GM13976 (cell line): ENCODE measurements at regions not wholly inside any gene's neighbourhood (a gene's known extent, or its start where the extent isn't known, plus 50 kb on each side); places are given as distances from the start of the nearest gene placed in this dataset.

ENCODE experiments used
- DNase-seq: peaks from one replicate; pipeline ENCODE4 v3.0.0; 2012; ENCODE audit warnings: low spot score
- CTCF ChIP-seq: IDR thresholded peaks from 2 replicates; pipeline ENCODE4 v1.5.1; 2012; ENCODE audit warnings: borderline replicate concordance, mild to moderate bottlenecking; ENCODE audit not compliant: insufficient read depth; ENCODE audit errors: extremely low read depth, missing control alignments, control extremely low read depth
- in situ Hi-C: fragments of 300-500 bp; cut with MboI; formaldehyde crosslinking; loops from one replicate; pipeline ENCODE4 v1.12.0; 2022; ENCODE audit warnings: low sequenced_read_pairs, mixed read lengths, inconsistent platforms; ENCODE audit not compliant: unreplicated experiment

GRCh38 chr3:117921411-117921810, 1113.2 kb downstream of the IGSF11 start:
- no peak for TF ChIP-seq CTCF
- DNase-seq = no peak

GRCh38 chr3:117922039-117922438, 1112.6 kb downstream of the IGSF11 start:
- DNase-seq = no peak
- in situ Hi-C loops = no loop called here
- TF ChIP-seq CTCF = no peak

More at GRCh38 chr3:117921411-117921810, 1113.2 kb downstream of the IGSF11 start:
- in situ Hi-C loops = no loop called here

- no peak for TF ChIP-seq CTCF
- DNase-seq = no peak
- in situ Hi-C loops = no loop called here
These were observed 1107.8 kb downstream of the IGSF11 start for GRCh38 chr3:117926819-117927218.

GRCh38 chr3:117927825-117928224, 1106.8 kb downstream of the IGSF11 start:
- TF ChIP-seq CTCF = no peak
- no peak for DNase-seq
- in situ Hi-C loops = no loop called here

- no peak for TF ChIP-seq CTCF
- no peak for DNase-seq
- in situ Hi-C loops = no loop called here
These were observed 1105.8 kb downstream of the IGSF11 start for GRCh38 chr3:117928836-117929235.

GRCh38 chr3:117932441-117932840, 1102.2 kb downstream of the IGSF11 start:
- no peak for TF ChIP-seq CTCF
- in situ Hi-C loops = no loop called here
- no peak for DNase-seq

- in situ Hi-C loops = no loop called here
- DNase-seq = no peak
- TF ChIP-seq CTCF = no peak
These were observed 1098.5 kb downstream of the IGSF11 start for GRCh38 chr3:117936159-117936558.
